Spleen (tissue), 11 donors: ENCODE measurements at regions not wholly inside any gene's neighbourhood (a gene's known extent, or its start where the extent isn't known, plus 50 kb on each side); places are given as distances from the start of the nearest gene placed in this dataset.

Experiments used
- DNase-seq: peaks from one replicate; pipeline ENCODE4 v3.0.0-alpha.2; 2020
- H3K27ac ChIP-seq, 8 donors: fragments of 200-600 bp; sonication (generic) in 7 of 8; 1 replicate in 4 of 8; 2 replicates in 4 of 8; pipeline versions ENCODE4 v1.5.0 to v1.8.0; 2016 to 2021; ENCODE audit warnings: inconsistent platforms in 4 of 8, mild to moderate bottlenecking in 4 of 8, moderate library complexity in 1 of 8
- H3K27me3 ChIP-seq, 7 donors: fragments of 200-600 bp; sonication (generic) in 6 of 7; replicated peaks in 1 of 7; 1 replicate in 4 of 7; 2 replicates in 3 of 7; pipeline versions ENCODE4 v1.5.0 to v1.8.0; 2016 to 2021; ENCODE audit warnings: inconsistent platforms in 3 of 7, mild to moderate bottlenecking in 1 of 7
- H3K36me3 ChIP-seq, 6 donors: fragments of 200-600 bp; sonication (generic) in 5 of 6; 1 replicate in 4 of 6; 2 replicates in 2 of 6; pipeline versions ENCODE4 v1.5.0 to v1.8.0; 2016 to 2021; ENCODE audit warnings: inconsistent platforms in 2 of 6
- H3K4me1 ChIP-seq, 6 donors: fragments of 200-600 bp; sonication (generic) in 5 of 6; 1 replicate in 3 of 6; 2 replicates in 3 of 6; pipeline versions ENCODE4 v1.5.0 to v1.8.0; 2016 to 2021; ENCODE audit warnings: inconsistent platforms in 3 of 6
- H3K4me3 ChIP-seq, 8 donors: fragments of 200-600 bp; sonication (generic) in 7 of 8; 1 replicate in 4 of 8; 2 replicates in 4 of 8; pipeline versions ENCODE4 v1.5.0 to v1.8.0; 2016 to 2021; ENCODE audit warnings: inconsistent platforms in 4 of 8, mild to moderate bottlenecking in 4 of 8, moderate library complexity in 2 of 8
- H3K9me3 ChIP-seq, 8 donors: fragments of 200-600 bp; sonication (generic) in 7 of 8; 1 replicate in 4 of 8; 2 replicates in 4 of 8; pipeline versions ENCODE4 v1.5.0 to v1.8.0; 2016 to 2021; ENCODE audit warnings: inconsistent platforms in 4 of 8
- POLR2A ChIP-seq, 3 donors: fragments of 450-650 bp; IDR thresholded peaks; one replicate each; pipeline ENCODE4 v1.5.1; 2017; ENCODE audit warnings: antibody characterized with exemption in 3 of 3, mild to moderate bottlenecking in 1 of 3
- POLR2AphosphoS5 ChIP-seq, 3 donors: sonication (generic); formaldehyde crosslinking; IDR thresholded peaks; one replicate each; pipeline ENCODE4 v1.5.1; 2017; ENCODE audit warnings: antibody characterized with exemption in 3 of 3
- WGBS, 5 donors: extraction: QIAGEN DNeasy Blood & Tissue Kit in 3 of 5; methylation state at CpG; one replicate each; pipeline versions ENCODE4 v1.1.5 to v1.1.7; 2013 to 2018; 5-methylcytosine and 5-hydroxymethylcytosine counted together
- intact Hi-C: fragments of 100-400 bp; cut with DNase I; formaldehyde crosslinking; loops from one replicate; pipeline ENCODE4 v1.15.0; 2023; ENCODE audit warnings: low total_unique reads
- TF ChIP-seq, protein P1 (sequence below), 11 experiments: fragments of 200-600 bp in 7 of 11; fragments of 450-650 bp in 4 of 11; sonication (generic) in 4 of 11; IDR thresholded peaks in 8 of 11; conservative IDR thresholded peaks in 3 of 11; 1 replicate in 7 of 11; 2 replicates in 4 of 11; pipeline versions ENCODE4 v1.4.0 to v1.8.0; 2016 to 2021; ENCODE audit warnings: antibody characterized with exemption in 11 of 11, inconsistent platforms in 4 of 11, mild to moderate bottlenecking in 1 of 11
- donor health status: healthy with polysubstance abuse.
- donor health status: DM: no; HTN: no; CAD: no; lungs with moderate emphysema.
- donor health status: DM: no; HTN: no; CAD: no.
- donor health status: Bipolar disorder and iron deficiency.
- donor health status: healthy.
- donor health status: DM: no; HTN: no; CAD: no.
- donor health status: DM: yes; HTN: yes; CAD: no.

GRCh38 chr18:67023059-67023458, 419.2 kb upstream of the CDH19 start:
- H3K4me3 ChIP-seq, result no peak overlapping the region
- no peak overlapping the region for H3K27ac ChIP-seq
- no peak for TF ChIP-seq POLR2AphosphoS5 (IDR thresholded peaks at IDR 0.05)
- no peak for TF ChIP-seq POLR2A (IDR thresholded peaks at IDR 0.05)
- TF ChIP-seq, protein P1, sequence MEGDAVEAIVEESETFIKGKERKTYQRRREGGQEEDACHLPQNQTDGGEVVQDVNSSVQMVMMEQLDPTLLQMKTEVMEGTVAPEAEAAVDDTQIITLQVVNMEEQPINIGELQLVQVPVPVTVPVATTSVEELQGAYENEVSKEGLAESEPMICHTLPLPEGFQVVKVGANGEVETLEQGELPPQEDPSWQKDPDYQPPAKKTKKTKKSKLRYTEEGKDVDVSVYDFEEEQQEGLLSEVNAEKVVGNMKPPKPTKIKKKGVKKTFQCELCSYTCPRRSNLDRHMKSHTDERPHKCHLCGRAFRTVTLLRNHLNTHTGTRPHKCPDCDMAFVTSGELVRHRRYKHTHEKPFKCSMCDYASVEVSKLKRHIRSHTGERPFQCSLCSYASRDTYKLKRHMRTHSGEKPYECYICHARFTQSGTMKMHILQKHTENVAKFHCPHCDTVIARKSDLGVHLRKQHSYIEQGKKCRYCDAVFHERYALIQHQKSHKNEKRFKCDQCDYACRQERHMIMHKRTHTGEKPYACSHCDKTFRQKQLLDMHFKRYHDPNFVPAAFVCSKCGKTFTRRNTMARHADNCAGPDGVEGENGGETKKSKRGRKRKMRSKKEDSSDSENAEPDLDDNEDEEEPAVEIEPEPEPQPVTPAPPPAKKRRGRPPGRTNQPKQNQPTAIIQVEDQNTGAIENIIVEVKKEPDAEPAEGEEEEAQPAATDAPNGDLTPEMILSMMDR (IDR thresholded peaks at IDR 0.05 in 8 of 11, conservative IDR thresholded peaks at IDR 0.05 in 3 of 11), result no peak
- peaks cover 0 to 4% (median 0%) of the 10 kb centered on the region in 8 donors for H3K9me3 ChIP-seq
- no peak for DNase-seq
- no peaks in the 10 kb centered on the region for H3K27me3 ChIP-seq
- intact Hi-C loops, result no loop called here
- H3K36me3 ChIP-seq, result no peaks in the 10 kb centered on the region
- H3K4me1 ChIP-seq, result no peaks in the 10 kb centered on the region

- Histone ChIP-seq H3K9me3 (no peaks in the 10 kb centered on the region), H3K36me3 (no peaks in the 10 kb centered on the region), H3K27ac (no peak overlapping the region), H3K4me1 (no peaks in the 10 kb centered on the region), H3K27me3 (no peaks in the 10 kb centered on the region), H3K4me3 (no peak overlapping the region)
- intact Hi-C loops, result no loop called here
- no peak for DNase-seq
- TF ChIP-seq POLR2AphosphoS5 (IDR thresholded peaks at IDR 0.05) (no peak), POLR2A (IDR thresholded peaks at IDR 0.05) (no peak)
- TF ChIP-seq, protein P1 (IDR thresholded peaks at IDR 0.05 in 8 of 11, conservative IDR thresholded peaks at IDR 0.05 in 3 of 11), result no peak
Measured at GRCh38 chr18:67010919-67011318, 407.0 kb upstream of the CDH19 start.

GRCh38 chr18:67007999-67008398, 404.1 kb upstream of the CDH19 start:
- H3K9me3 ChIP-seq, result no peaks in the 10 kb centered on the region
- TF ChIP-seq, protein P1 (IDR thresholded peaks at IDR 0.05 in 8 of 11, conservative IDR thresholded peaks at IDR 0.05 in 3 of 11), result no peak
- TF ChIP-seq POLR2AphosphoS5 (IDR thresholded peaks at IDR 0.05) (no peak), POLR2A (IDR thresholded peaks at IDR 0.05) (no peak)
- intact Hi-C loops, result no loop called here
- WGBS, 5 donors, result 78 to 91% (median 83%) methylated on average over 1 of the region's 1 CpG
- no peaks in the 10 kb centered on the region for H3K27me3 ChIP-seq
- DNase-seq, result no peak
- H3K27ac ChIP-seq, result no peak overlapping the region
- H3K4me1 ChIP-seq, result no peaks in the 10 kb centered on the region
- H3K4me3 ChIP-seq, result no peak overlapping the region
- no peaks in the 10 kb centered on the region for H3K36me3 ChIP-seq

DNA sequence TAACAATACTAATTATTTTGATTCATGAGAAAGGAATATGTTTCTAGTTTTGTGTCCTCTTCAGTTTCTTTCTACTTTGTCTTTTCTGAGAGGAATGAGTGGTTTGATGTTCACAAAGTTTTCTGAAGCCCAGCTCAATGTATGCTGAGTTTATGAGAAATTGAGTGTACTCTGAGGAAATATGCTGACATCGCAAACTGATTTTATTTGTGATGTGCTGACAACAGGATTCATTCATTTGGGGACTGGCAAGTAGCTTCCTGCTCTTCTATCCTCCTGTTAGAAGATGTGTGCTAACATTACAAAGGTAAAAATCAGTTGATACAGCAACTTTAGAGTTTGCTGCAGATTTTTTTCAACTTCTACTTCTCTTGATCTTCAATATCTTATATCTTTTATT, 403.2 kb upstream of the CDH19 start:
- Histone ChIP-seq H3K9me3 (no peaks in the 10 kb centered on the region), H3K27me3 (no peaks in the 10 kb centered on the region), H3K36me3 (no peaks in the 10 kb centered on the region), H3K27ac (no peak overlapping the region), H3K4me3 (no peak overlapping the region), H3K4me1 (no peaks in the 10 kb centered on the region)
- WGBS, 5 donors, result 86 to 100% (median 100%) methylated on average over 1 of the region's 1 CpG
- DNase-seq, result no peak
- intact Hi-C loops, result no loop called here
- TF ChIP-seq POLR2AphosphoS5 (IDR thresholded peaks at IDR 0.05), result no peak
- no peak for TF ChIP-seq POLR2A (IDR thresholded peaks at IDR 0.05)
- TF ChIP-seq, protein P1 (IDR thresholded peaks at IDR 0.05 in 8 of 11, conservative IDR thresholded peaks at IDR 0.05 in 3 of 11), result no peak
